ENCODE measurements at regions not wholly inside any gene's neighbourhood (a gene's known extent, or its start where the extent isn't known, plus 50 kb on each side); places are given as distances from the start of the nearest gene placed in this dataset.
A peak's percentile ranks its signal among the peaks of the same experiment; 100 is the strongest.

GRCh38 chr6:155709262-155709661, 253.6 kb upstream of the NOX3 start:
- Mint-ChIP-seq H3K36me3 (ENCODE audit: low read depth, unreplicated experiment) (no peaks in the 10 kb centered on the region), H3K4me3 (ENCODE audit: unreplicated experiment) (no peak overlapping the region), H3K9me3 (ENCODE audit: unreplicated experiment) (no peaks in the 10 kb centered on the region), H3K27ac (ENCODE audit: unreplicated experiment) (no peak overlapping the region), H3K4me1 (ENCODE audit: unreplicated experiment) (peaks cover 9% of the 10 kb centered on the region), H3K27me3 (ENCODE audit: unreplicated experiment) (peaks cover 4% of the 10 kb centered on the region)
- TF ChIP-seq CTCF (IDR thresholded peaks at IDR 0.05; ENCODE audit: unreplicated experiment): no peak
- DNase-seq (ENCODE audit: low spot score): no peak

GRCh38 chr6:155708100-155708499, 252.5 kb upstream of the NOX3 start:
- no peaks in the 10 kb centered on the region for H3K36me3 Mint-ChIP-seq (ENCODE audit: low read depth, unreplicated experiment)
- H3K4me3 Mint-ChIP-seq (ENCODE audit: unreplicated experiment): no peak overlapping the region
- peaks cover 4% of the 10 kb centered on the region for H3K27me3 Mint-ChIP-seq (ENCODE audit: unreplicated experiment)
- H3K4me1 Mint-ChIP-seq (ENCODE audit: unreplicated experiment): peaks cover 9% of the 10 kb centered on the region
- DNase-seq (ENCODE audit: low spot score): no peak
- H3K9me3 Mint-ChIP-seq (ENCODE audit: unreplicated experiment): no peaks in the 10 kb centered on the region
- TF ChIP-seq CTCF (IDR thresholded peaks at IDR 0.05; ENCODE audit: unreplicated experiment): no peak
- no peak overlapping the region for H3K27ac Mint-ChIP-seq (ENCODE audit: unreplicated experiment)

GRCh38 chr6:155706806-155707205, 251.2 kb upstream of the NOX3 start:
- Mint-ChIP-seq H3K27ac (ENCODE audit: unreplicated experiment) (peak overlapping the region; percentile 34), H3K9me3 (ENCODE audit: unreplicated experiment) (no peaks in the 10 kb centered on the region), H3K4me1 (ENCODE audit: unreplicated experiment) (peaks cover 13% of the 10 kb centered on the region), H3K27me3 (ENCODE audit: unreplicated experiment) (peaks cover 4% of the 10 kb centered on the region), H3K36me3 (ENCODE audit: low read depth, unreplicated experiment) (no peaks in the 10 kb centered on the region), H3K4me3 (ENCODE audit: unreplicated experiment) (no peak overlapping the region)
- TF ChIP-seq CTCF (IDR thresholded peaks at IDR 0.05; ENCODE audit: unreplicated experiment): no peak
- no peak for DNase-seq (ENCODE audit: low spot score)

GRCh38 chr6:155706341-155706740, 250.7 kb upstream of the NOX3 start:
- peak; percentile 14 for DNase-seq (ENCODE audit: low spot score)
- no peaks in the 10 kb centered on the region for H3K9me3 Mint-ChIP-seq (ENCODE audit: unreplicated experiment)
- no peaks in the 10 kb centered on the region for H3K36me3 Mint-ChIP-seq (ENCODE audit: low read depth, unreplicated experiment)
- peak overlapping the region; percentile 74 for H3K27ac Mint-ChIP-seq (ENCODE audit: unreplicated experiment)
- H3K4me3 Mint-ChIP-seq (ENCODE audit: unreplicated experiment): no peak overlapping the region
- peaks cover 18% of the 10 kb centered on the region for H3K4me1 Mint-ChIP-seq (ENCODE audit: unreplicated experiment)
- H3K27me3 Mint-ChIP-seq (ENCODE audit: unreplicated experiment): peaks cover 4% of the 10 kb centered on the region
- TF ChIP-seq CTCF (IDR thresholded peaks at IDR 0.05; ENCODE audit: unreplicated experiment): no peak

GRCh38 chr6:155701342-155701741, 245.7 kb upstream of the NOX3 start:
- H3K4me1 Mint-ChIP-seq (ENCODE audit: unreplicated experiment): peaks cover 19% of the 10 kb centered on the region
- no peaks in the 10 kb centered on the region for H3K9me3 Mint-ChIP-seq (ENCODE audit: unreplicated experiment)
- no peak for DNase-seq (ENCODE audit: low spot score)
- no peaks in the 10 kb centered on the region for H3K27me3 Mint-ChIP-seq (ENCODE audit: unreplicated experiment)
- no peak for TF ChIP-seq CTCF (IDR thresholded peaks at IDR 0.05; ENCODE audit: unreplicated experiment)
- no peak overlapping the region for H3K27ac Mint-ChIP-seq (ENCODE audit: unreplicated experiment)
- no peaks in the 10 kb centered on the region for H3K36me3 Mint-ChIP-seq (ENCODE audit: low read depth, unreplicated experiment)
- no peak overlapping the region for H3K4me3 Mint-ChIP-seq (ENCODE audit: unreplicated experiment)

Measured in endothelial cell (in vitro differentiated cells).